ENCODE measurements at regions not wholly inside any gene's neighbourhood (a gene's known extent, or its start where the extent isn't known, plus 50 kb on each side); places are given as distances from the start of the nearest gene placed in this dataset.

DNA sequence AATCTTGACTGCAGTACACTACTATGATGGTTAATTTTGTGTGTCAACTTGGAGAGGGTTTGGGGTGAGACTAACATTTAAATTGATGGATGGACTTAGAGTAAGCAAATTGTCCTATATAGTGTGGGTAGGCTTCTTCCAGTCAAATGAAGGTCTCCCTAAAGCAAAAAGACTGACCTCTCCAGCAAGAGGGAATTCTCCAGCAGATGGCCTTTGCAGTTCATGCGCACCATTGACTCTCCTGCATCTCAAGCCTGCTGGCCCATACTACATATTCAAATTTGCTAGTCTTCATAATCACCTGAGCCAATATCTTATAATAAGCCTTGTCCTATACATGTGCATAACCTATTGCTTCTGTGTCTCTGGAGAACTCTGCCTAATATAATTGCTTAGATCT, 260.2 kb downstream of the RERGL start:
- no peak for TF ChIP-seq FOXJ3 (CRISPR knock-in tag; IDR thresholded peaks at IDR 0.05)
- TF ChIP-seq, protein P1, sequence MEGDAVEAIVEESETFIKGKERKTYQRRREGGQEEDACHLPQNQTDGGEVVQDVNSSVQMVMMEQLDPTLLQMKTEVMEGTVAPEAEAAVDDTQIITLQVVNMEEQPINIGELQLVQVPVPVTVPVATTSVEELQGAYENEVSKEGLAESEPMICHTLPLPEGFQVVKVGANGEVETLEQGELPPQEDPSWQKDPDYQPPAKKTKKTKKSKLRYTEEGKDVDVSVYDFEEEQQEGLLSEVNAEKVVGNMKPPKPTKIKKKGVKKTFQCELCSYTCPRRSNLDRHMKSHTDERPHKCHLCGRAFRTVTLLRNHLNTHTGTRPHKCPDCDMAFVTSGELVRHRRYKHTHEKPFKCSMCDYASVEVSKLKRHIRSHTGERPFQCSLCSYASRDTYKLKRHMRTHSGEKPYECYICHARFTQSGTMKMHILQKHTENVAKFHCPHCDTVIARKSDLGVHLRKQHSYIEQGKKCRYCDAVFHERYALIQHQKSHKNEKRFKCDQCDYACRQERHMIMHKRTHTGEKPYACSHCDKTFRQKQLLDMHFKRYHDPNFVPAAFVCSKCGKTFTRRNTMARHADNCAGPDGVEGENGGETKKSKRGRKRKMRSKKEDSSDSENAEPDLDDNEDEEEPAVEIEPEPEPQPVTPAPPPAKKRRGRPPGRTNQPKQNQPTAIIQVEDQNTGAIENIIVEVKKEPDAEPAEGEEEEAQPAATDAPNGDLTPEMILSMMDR (IDR thresholded peaks at IDR 0.05), result no peak
